GM21717 (cell line): ENCODE measurements at regions not wholly inside any gene's neighbourhood (a gene's known extent, or its start where the extent isn't known, plus 50 kb on each side); places are given as distances from the start of the nearest gene placed in this dataset.

Experiments used
- ATAC-seq: cut with Tn5 transposase; IDR thresholded peaks from one replicate; pipeline ENCODE4 v1.9.1; 2021; ENCODE audit warnings: mild to moderate bottlenecking, moderate library complexity; ENCODE audit not compliant: unreplicated experiment

DNA sequence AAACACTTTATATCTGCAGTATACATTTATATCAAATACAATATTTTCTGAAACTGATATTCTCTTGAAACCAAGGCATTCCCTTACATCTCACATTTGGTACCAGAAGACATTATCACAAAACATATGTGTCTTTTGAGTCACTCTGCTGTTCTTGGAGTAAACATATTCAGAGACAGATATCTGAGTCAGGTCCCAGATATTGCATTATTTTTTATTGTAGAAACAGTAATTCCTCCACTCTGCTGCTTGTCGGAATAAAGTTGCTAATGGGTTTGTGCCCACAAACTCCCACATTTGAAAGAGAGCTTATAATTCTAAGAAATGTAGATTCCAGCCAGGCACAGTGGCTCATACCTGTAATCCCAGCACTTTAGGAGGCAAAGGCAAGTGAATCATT is 261.1 kb upstream of the DAPK1 start:
- no peak for ATAC-seq

DNA sequence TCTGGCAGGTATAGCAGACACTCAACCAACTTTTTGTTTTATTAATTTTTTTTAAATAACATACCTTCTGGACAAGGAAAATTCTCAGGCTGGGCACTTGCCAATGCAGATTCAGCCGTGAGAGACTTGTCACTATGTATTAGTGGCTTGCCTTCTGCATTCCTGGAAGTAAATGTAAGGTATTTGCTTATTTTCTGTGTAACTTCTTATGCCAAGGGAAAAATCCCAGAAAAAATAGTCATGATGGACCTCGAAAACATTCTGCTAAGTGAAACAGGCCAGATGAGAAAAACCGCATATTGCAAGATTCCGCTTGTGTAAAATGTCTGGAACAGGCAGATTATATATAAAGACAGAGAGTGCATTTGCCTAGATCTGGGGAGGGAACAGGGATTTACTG is 260.3 kb upstream of the DAPK1 start:
- no peak for ATAC-seq

DNA sequence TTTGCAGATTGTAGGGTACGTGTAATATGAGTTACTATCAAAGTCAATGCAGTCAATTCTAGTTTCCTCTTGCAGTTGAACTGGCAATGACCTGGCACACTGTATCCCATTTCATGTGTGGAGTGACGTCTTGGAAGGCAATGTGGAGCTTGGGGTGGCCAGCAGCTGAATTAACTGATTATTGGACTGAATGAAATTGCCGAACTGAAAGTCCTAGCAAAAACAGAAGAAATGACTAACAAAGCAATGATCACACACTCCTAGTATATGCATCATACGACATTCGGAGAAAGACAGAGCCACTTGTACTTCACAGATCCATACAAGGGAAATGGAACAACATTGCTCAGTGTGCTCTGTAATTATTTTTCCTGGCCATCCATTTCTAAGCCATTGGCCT is 259.1 kb upstream of the DAPK1 start:
- no peak for ATAC-seq

- no peak for ATAC-seq
These were observed 258.4 kb upstream of the DAPK1 start for GRCh38 chr9:87239312-87239711.

DNA sequence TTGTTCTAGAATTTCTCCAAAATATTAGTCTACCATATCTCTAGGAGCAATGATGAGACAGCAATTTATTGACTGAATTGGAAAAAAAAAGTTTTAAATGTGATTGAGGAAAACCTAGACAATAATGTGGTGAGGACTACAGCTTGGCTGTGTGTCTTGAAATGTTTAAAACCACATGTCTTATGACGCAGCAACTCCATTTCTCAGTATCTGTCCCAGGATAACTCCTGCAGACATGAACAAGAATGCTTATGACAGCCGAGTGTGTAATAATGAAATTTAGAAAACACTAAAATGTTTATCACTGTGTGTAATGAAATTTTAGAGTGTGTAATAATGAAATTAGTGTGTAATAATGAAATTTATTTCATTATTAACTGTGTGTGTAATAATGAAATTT is 254.1 kb upstream of the DAPK1 start:
- no peak for ATAC-seq

GRCh38 chr9:87245271-87245670 is 252.4 kb upstream of the DAPK1 start:
- no peak for ATAC-seq

GRCh38 chr9:87247097-87247496 is 250.6 kb upstream of the DAPK1 start:
- ATAC-seq = no peak

DNA sequence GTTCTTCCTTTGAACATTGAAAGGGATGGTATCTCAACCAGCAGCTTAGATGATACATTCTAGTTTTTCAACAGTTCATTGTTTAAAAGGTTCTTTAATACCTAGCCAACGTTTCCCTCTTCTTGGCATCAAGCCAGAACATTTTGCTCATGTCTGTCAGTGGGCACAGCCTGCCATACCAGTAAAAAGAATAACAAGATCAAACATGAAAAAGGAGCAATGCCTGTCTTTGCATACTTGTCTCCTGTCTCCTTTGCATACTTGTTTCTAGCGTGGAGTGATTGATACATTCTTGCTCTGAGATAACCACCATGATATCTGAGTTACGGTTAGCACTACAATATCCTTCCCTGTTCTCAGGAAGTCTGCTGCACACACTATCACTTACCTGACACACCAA is 248.6 kb upstream of the DAPK1 start:
- ATAC-seq = no peak

GRCh38 chr9:87250205-87250604 is 247.5 kb upstream of the DAPK1 start:
- no peak for ATAC-seq

DNA sequence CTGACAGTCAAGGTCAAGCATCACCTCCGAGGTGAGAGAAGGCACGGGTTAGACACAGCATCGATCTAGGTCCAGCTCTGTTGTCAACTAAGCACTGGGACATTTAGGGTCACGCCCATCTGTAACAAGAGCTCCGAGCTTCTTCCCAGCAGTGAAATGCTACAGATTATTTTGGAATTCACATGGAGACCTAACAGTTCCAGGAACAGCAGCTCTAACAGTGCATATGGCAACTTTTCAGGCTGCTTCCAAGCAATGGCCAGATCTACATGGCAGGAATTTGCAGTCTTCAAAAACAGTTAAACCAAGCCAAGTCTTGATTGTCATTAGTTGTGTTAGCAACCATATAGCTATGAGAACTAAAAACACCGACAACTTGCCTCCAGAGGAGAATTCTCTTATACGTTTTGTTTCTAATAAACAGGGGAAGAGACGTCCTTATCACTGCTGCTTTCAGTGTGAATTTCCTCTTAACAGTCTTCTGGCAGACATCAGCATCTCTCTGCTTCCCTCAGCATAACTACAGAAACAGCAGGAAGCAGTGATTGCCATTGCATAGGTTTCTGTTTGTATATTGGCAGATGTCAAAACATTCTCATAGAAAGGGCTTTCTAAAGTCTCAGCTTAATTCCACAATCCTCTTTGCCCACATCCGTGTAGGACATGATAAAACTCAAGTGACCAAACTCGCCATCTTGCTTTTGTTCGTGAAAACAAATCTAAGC is 242.1 kb upstream of the DAPK1 start:
- ATAC-seq = no peak

DNA sequence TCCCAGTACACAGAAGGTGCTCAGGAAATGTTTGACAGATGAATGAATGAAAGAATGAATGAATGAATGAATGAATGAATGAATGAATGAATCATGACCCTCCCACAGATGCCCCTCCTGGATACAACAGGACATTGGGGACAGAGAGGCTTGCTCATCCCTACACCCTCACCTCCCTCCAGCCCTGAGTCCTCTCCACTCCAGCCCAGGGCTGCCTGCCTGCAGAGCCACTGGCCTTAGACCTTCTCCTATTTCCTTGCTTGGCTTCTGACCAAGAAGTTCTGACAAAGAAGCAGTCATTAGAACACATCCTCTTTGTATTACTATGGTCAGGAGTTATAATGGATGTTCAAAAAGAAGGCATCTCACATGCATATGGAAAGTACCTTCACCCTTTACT is 240.7 kb upstream of the DAPK1 start:
- ATAC-seq = no peak

GRCh38 chr9:87259543-87260518 is 237.8 kb upstream of the DAPK1 start:
- ATAC-seq = no peak

DNA sequence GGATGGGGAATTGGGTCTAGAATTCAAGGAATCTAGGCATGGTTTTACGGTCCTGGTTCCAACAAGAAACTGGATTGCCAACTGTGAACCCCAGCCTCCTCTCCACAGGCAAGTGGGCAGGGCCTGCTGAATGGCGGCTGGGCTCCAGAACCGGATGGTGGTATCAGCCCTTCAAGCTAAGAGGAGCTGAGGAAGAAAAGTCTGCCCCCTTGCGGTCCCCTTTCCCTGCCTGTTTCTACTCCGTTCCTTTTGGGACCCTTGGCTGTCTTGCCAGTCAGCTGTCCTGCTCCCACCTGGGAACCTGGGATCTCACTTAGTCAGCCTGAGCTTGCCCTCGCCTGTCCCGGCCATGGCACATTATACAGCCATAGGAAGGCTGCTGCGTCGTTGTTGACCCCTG is 234.4 kb upstream of the DAPK1 start:
- no peak for ATAC-seq

- ATAC-seq = no peak
These were observed 231.0 kb upstream of the DAPK1 start for GRCh38 chr9:87266697-87267096.

GRCh38 chr9:87267251-87268070 is 230.2 kb upstream of the DAPK1 start:
- no peak for ATAC-seq

- no peak for ATAC-seq
These were observed 228.1 kb upstream of the DAPK1 start for GRCh38 chr9:87269296-87270176.

GRCh38 chr9:87270221-87270847 is 227.3 kb upstream of the DAPK1 start:
- ATAC-seq = no peak

DNA sequence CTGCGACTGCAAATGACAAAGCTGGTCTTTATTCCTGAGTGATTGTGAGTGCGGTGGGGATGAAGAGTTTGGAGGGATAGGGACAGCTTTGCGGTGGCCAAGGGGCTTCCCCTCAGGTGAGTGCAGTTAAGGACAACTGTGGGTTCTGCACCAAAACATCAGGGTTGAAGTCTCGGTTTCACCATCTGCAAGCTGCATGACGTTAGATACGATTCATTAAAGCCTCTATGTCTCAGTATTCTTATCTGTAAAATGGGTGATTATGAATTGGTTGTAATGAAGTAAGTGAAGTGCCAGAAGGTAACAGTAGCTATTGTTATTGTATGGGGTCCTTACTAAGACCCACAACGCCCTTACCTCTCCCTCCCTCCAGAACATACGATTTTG is 226.8 kb upstream of the DAPK1 start:
- no peak for ATAC-seq

- no peak for ATAC-seq
These were observed 225.8 kb upstream of the DAPK1 start for GRCh38 chr9:87271696-87272477.
